AG09309 (cell line): ENCODE measurements at regions not wholly inside any gene's neighbourhood (a gene's known extent, or its start where the extent isn't known, plus 50 kb on each side); places are given as distances from the start of the nearest gene placed in this dataset.

ENCODE experiments used
- DNase-seq: peaks from one replicate; pipeline ENCODE4 v3.0.0-alpha.2; 2010; ENCODE audit warnings: low read depth
- H3K4me3 ChIP-seq: 2 replicates; pipeline ENCODE4 v1.5.1; 2011; ENCODE audit warnings: mild to moderate bottlenecking, low read depth, low read length, moderate library complexity; ENCODE audit not compliant: control insufficient read depth
- CTCF ChIP-seq: IDR thresholded peaks from 2 replicates; pipeline ENCODE4 v1.5.1; 2011; ENCODE audit warnings: mild to moderate bottlenecking, low read depth, low read length, inconsistent platforms; ENCODE audit not compliant: insufficient read depth, control insufficient read depth; ENCODE audit errors: missing control alignments

- no peak overlapping the region for H3K4me3 ChIP-seq
- no peak for TF ChIP-seq CTCF
- DNase-seq = no peak
Measured at GRCh38 chr7:116322541-116322940, 112.2 kb downstream of the TES start.

- no peak for DNase-seq
- no peak for TF ChIP-seq CTCF
Measured at GRCh38 chr7:116324582-116324981, 114.2 kb downstream of the TES start.

GRCh38 chr7:116325517-116325916 lies 115.2 kb downstream of the TES start:
- DNase-seq = no peak
- no peak overlapping the region for H3K4me3 ChIP-seq
- TF ChIP-seq CTCF = no peak

More at GRCh38 chr7:116324582-116324981, 114.2 kb downstream of the TES start:
- H3K4me3 ChIP-seq = no peak overlapping the region

GRCh38 chr7:116327135-116327534 lies 116.8 kb downstream of the TES start:
- TF ChIP-seq CTCF = no peak
- DNase-seq = no peak
- H3K4me3 ChIP-seq = no peak overlapping the region

GRCh38 chr7:116327752-116328151 lies 117.4 kb downstream of the TES start:
- no peak for TF ChIP-seq CTCF
- H3K4me3 ChIP-seq = no peak overlapping the region
- DNase-seq = no peak

GRCh38 chr7:116328161-116328560 lies 117.8 kb downstream of the TES start:
- H3K4me3 ChIP-seq = no peak overlapping the region

More at GRCh38 chr7:116328161-116328560, 117.8 kb downstream of the TES start:
- no peak for TF ChIP-seq CTCF
- no peak for DNase-seq
